SU-DHL-6 (cell line): ENCODE measurements at regions not wholly inside any gene's neighbourhood (a gene's known extent, or its start where the extent isn't known, plus 50 kb on each side); places are given as distances from the start of the nearest gene placed in this dataset.

Source experiments
- H2AFZ ChIP-seq: fragments of 200-600 bp; sonication (generic); 2 replicates; pipeline ENCODE4 v1.6.1; 2014; ENCODE audit warnings: low read depth, mild to moderate bottlenecking, moderate library complexity, mixed read lengths, antibody characterized with exemption, low read length; ENCODE audit not compliant: severe bottlenecking
- H3F3A ChIP-seq: fragments of 200-600 bp; shearing (Covaris generic); 2 replicates; pipeline ENCODE4 v1.6.0; 2016; ENCODE audit warnings: antibody characterized with exemption, mild to moderate bottlenecking; ENCODE audit not compliant: insufficient read depth
- H3K27ac ChIP-seq: fragments of 200-600 bp; sonication (generic); 2 replicates; pipeline ENCODE4 v1.5.1; 2016; ENCODE audit warnings: low read depth, mild to moderate bottlenecking, low read length, moderate library complexity, mixed read lengths
- H3K27me3 ChIP-seq: fragments of 200-600 bp; sonication (generic), shearing (Covaris generic); 2 replicates; pipeline ENCODE4 v1.6.0; 2014; ENCODE audit warnings: mild to moderate bottlenecking, low read length
- H3K36me3 ChIP-seq: fragments of 200-600 bp; sonication (generic); 2 replicates; pipeline ENCODE4 v1.6.1; 2014; ENCODE audit warnings: mild to moderate bottlenecking, low read length, mixed read lengths
- H3K4me2 ChIP-seq: fragments of 300-600, 200-600 bp; shearing (Covaris generic), sonication (generic); 2 replicates; pipeline ENCODE4 v1.6.0; 2014; ENCODE audit warnings: low read length, low read depth, mild to moderate bottlenecking; ENCODE audit not compliant: poor library complexity, severe bottlenecking
- H3K4me3 ChIP-seq: fragments of 200-600 bp; sonication (generic); 2 replicates; pipeline ENCODE4 v1.5.1; 2014; ENCODE audit warnings: antibody characterized with exemption, low read length, mild to moderate bottlenecking, mixed read lengths; ENCODE audit not compliant: insufficient read depth, poor library complexity, severe bottlenecking
- H3K79me2 ChIP-seq: fragments of 200-600 bp; sonication (generic); 2 replicates; pipeline ENCODE4 v1.6.1; 2014; ENCODE audit warnings: mild to moderate bottlenecking, low read length, moderate library complexity; ENCODE audit not compliant: insufficient read depth
- H3K9ac ChIP-seq: fragments of 200-600 bp; sonication (generic); 2 replicates; pipeline ENCODE4 v1.7.0; 2014; ENCODE audit warnings: mild to moderate bottlenecking, low read length
- H3K9me2 ChIP-seq: fragments of 200-600 bp; sonication (generic); replicated peaks from 2 replicates; pipeline ENCODE4 v1.6.1; 2014; ENCODE audit warnings: low read length; ENCODE audit not compliant: insufficient read depth
- H3K9me3 ChIP-seq: fragments of 200-600 bp; sonication (generic); 2 replicates; pipeline ENCODE4 v1.6.1; 2014; ENCODE audit warnings: low read length, mixed read lengths; ENCODE audit not compliant: insufficient read depth
- H4K20me1 ChIP-seq: fragments of 200-600 bp; sonication (generic); 2 replicates; pipeline ENCODE4 v1.6.1; 2014; ENCODE audit warnings: low read depth, mild to moderate bottlenecking, antibody characterized with exemption, low read length, moderate library complexity, mixed read lengths
- EZH2phosphoT487 ChIP-seq: fragments of 200-600 bp; sonication (generic), shearing (Covaris generic); conservative IDR thresholded peaks from 2 replicates; pipeline ENCODE4 v1.6.1; 2018; ENCODE audit warnings: mild to moderate bottlenecking, antibody characterized with exemption, low read length, moderate library complexity, mixed read lengths
- TF ChIP-seq, protein P1 (sequence below): fragments of 200-600 bp; sonication (generic); IDR thresholded peaks from one replicate; pipeline ENCODE4 v1.5.1; 2017; ENCODE audit warnings: antibody characterized with exemption, mild to moderate bottlenecking, low read length, moderate library complexity; ENCODE audit not compliant: insufficient read depth, poor library complexity, severe bottlenecking

- H3F3A ChIP-seq = no peaks in the 10 kb centered on the region
- no peak overlapping the region for H3K4me2 ChIP-seq
- H3K4me3 ChIP-seq = no peak overlapping the region
- H2AFZ ChIP-seq = no peak overlapping the region
- no peaks in the 10 kb centered on the region for H3K9me2 ChIP-seq
- no peaks in the 10 kb centered on the region for H3K9me3 ChIP-seq
- no peaks in the 10 kb centered on the region for H3K79me2 ChIP-seq
- H3K27ac ChIP-seq = no peak overlapping the region
- H4K20me1 ChIP-seq = no peaks in the 10 kb centered on the region
- no peaks in the 10 kb centered on the region for H3K36me3 ChIP-seq
- H3K9ac ChIP-seq = no peak overlapping the region
- TF ChIP-seq, protein P1, sequence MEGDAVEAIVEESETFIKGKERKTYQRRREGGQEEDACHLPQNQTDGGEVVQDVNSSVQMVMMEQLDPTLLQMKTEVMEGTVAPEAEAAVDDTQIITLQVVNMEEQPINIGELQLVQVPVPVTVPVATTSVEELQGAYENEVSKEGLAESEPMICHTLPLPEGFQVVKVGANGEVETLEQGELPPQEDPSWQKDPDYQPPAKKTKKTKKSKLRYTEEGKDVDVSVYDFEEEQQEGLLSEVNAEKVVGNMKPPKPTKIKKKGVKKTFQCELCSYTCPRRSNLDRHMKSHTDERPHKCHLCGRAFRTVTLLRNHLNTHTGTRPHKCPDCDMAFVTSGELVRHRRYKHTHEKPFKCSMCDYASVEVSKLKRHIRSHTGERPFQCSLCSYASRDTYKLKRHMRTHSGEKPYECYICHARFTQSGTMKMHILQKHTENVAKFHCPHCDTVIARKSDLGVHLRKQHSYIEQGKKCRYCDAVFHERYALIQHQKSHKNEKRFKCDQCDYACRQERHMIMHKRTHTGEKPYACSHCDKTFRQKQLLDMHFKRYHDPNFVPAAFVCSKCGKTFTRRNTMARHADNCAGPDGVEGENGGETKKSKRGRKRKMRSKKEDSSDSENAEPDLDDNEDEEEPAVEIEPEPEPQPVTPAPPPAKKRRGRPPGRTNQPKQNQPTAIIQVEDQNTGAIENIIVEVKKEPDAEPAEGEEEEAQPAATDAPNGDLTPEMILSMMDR = no peak
- no peaks in the 10 kb centered on the region for H3K27me3 ChIP-seq
These were observed 438.5 kb upstream of the NUDT12 start for GRCh38 chr5:104001136-104001535.

GRCh38 chr5:103993031-103993430 lies 430.4 kb upstream of the NUDT12 start:
- no peak overlapping the region for H3K4me3 ChIP-seq
- no peaks in the 10 kb centered on the region for H3F3A ChIP-seq
- H3K36me3 ChIP-seq = no peaks in the 10 kb centered on the region
- no peak overlapping the region for H3K9ac ChIP-seq
- H3K9me2 ChIP-seq = no peaks in the 10 kb centered on the region
- no peaks in the 10 kb centered on the region for H3K27me3 ChIP-seq
- H4K20me1 ChIP-seq = no peaks in the 10 kb centered on the region
- H3K27ac ChIP-seq = no peak overlapping the region
- H3K4me2 ChIP-seq = no peak overlapping the region
- no peaks in the 10 kb centered on the region for H3K79me2 ChIP-seq
- H3K9me3 ChIP-seq = no peaks in the 10 kb centered on the region
- no peak overlapping the region for H2AFZ ChIP-seq
- TF ChIP-seq, protein P1 = no peak

DNA sequence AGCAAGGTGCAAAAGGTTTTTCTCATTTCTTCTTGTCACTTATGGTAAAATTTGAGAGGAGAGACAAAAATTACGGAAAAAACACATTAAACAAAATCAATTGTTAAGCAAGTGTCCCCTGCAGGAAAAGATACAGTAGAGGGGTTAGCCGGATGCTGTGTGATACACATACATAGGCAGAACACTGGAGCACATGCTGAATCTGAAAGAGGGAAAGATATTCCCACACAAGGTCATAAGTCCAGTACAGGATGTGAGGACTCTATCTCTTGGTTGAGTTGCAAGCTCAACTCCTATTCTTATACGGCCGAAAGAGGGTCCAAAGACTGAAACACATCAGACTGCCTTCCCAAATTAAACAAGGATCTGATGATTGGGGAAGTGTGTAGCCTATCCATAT lies 427.5 kb upstream of the NUDT12 start:
- no peaks in the 10 kb centered on the region for H4K20me1 ChIP-seq
- H3K9me2 ChIP-seq = no peaks in the 10 kb centered on the region
- no peak overlapping the region for H3K4me3 ChIP-seq
- H2AFZ ChIP-seq = no peak overlapping the region
- H3K9me3 ChIP-seq = no peaks in the 10 kb centered on the region
- no peak overlapping the region for H3K4me2 ChIP-seq
- no peak overlapping the region for H3K27ac ChIP-seq
- no peak for TF ChIP-seq EZH2phosphoT487
- TF ChIP-seq, protein P1 = no peak
- H3F3A ChIP-seq = no peaks in the 10 kb centered on the region
- no peak overlapping the region for H3K9ac ChIP-seq
- H3K36me3 ChIP-seq = no peaks in the 10 kb centered on the region
- no peaks in the 10 kb centered on the region for H3K79me2 ChIP-seq
- no peaks in the 10 kb centered on the region for H3K27me3 ChIP-seq

DNA sequence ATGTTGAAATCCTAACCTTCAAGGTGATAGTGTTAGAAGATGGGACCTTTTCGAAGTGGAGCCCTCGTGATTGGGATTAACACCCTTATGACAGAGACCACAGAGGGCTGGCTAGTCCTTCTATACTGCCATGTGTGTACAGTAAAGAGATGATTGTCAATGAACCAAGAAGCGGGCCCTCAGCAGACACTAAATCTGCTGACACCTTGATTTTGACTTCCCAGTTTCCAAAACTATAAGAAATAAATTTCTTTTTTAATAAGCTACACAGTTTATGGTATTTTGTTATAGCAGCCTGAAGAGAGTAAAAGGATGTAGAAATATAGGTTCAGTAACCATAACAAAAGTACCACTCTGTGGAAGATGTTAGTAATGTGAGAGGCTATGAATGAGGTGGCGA lies 419.0 kb upstream of the NUDT12 start:
- TF ChIP-seq EZH2phosphoT487 = no peak
- TF ChIP-seq, protein P1 = no peak
- no peaks in the 10 kb centered on the region for H3K9me2 ChIP-seq

More for the DNA sequence above, 419.0 kb upstream of the NUDT12 start:
- H3K4me3 ChIP-seq = no peak overlapping the region
- no peak overlapping the region for H2AFZ ChIP-seq
- H3K4me2 ChIP-seq = no peak overlapping the region
- no peaks in the 10 kb centered on the region for H3K79me2 ChIP-seq
- H3K9me3 ChIP-seq = no peaks in the 10 kb centered on the region
- H3K27me3 ChIP-seq = no peaks in the 10 kb centered on the region
- no peaks in the 10 kb centered on the region for H3K36me3 ChIP-seq
- H3K9ac ChIP-seq = no peak overlapping the region
- no peaks in the 10 kb centered on the region for H3F3A ChIP-seq
- no peaks in the 10 kb centered on the region for H4K20me1 ChIP-seq
- no peak overlapping the region for H3K27ac ChIP-seq
